Stomach (tissue), 8 donors: ENCODE measurements at regions not wholly inside any gene's neighbourhood (a gene's known extent, or its start where the extent isn't known, plus 50 kb on each side); places are given as distances from the start of the nearest gene placed in this dataset.
"Not testable (repeated sequence)": the region's sequence is repeated elsewhere in the genome, so short reads cannot be mapped to it uniquely, and the experiment has no call there.

ENCODE experiments used
- DNase-seq, 2 donors: peaks; one replicate each; pipeline versions ENCODE4 v3.0.0 to v3.0.0-alpha.2; 2013 to 2019
- H3K27ac ChIP-seq, 5 donors: fragments of 200-600 bp in 4 of 5; sonication (generic) in 4 of 5; one replicate each; pipeline ENCODE4 v1.5.1; 2013 to 2019; ENCODE audit warnings: mild to moderate bottlenecking in 1 of 5, moderate library complexity in 1 of 5
- H3K27me3 ChIP-seq, 3 donors: fragments of 200-600 bp; sonication (generic); one replicate each; pipeline ENCODE4 v1.5.1; 2017 to 2019; ENCODE audit warnings: mixed run types in 1 of 3
- H3K36me3 ChIP-seq, 4 donors: fragments of 200-600 bp; sonication (generic); 1 replicate in 3 of 4; 2 replicates in 1 of 4; pipeline ENCODE4 v1.5.1; 2016 to 2019
- H3K4me1 ChIP-seq, 4 donors: fragments of 200-600 bp; sonication (generic); one replicate each; pipeline ENCODE4 v1.5.1; 2016 to 2019
- H3K4me3 ChIP-seq, 4 donors: fragments of 200-600 bp; sonication (generic) in 3 of 4; one replicate each; pipeline ENCODE4 v1.5.1; 2016 to 2019; ENCODE audit warnings: mild to moderate bottlenecking in 1 of 4
- H3K9me3 ChIP-seq, 4 donors: fragments of 200-600 bp; sonication (generic); one replicate each; pipeline ENCODE4 v1.5.1; 2016 to 2019
- EP300 ChIP-seq: sonication (generic); formaldehyde crosslinking; IDR thresholded peaks from one replicate; pipeline ENCODE4 v1.6.1; 2017; ENCODE audit warnings: antibody characterized with exemption
- POLR2A ChIP-seq, 4 donors: fragments of 450-650 bp; IDR thresholded peaks; one replicate each; pipeline ENCODE4 v1.6.1; 2016; ENCODE audit warnings: antibody characterized with exemption in 4 of 4, control low read depth in 2 of 4, mild to moderate bottlenecking in 1 of 4, moderate library complexity in 1 of 4
- POLR2AphosphoS5 ChIP-seq, 3 donors: sonication (generic); formaldehyde crosslinking; IDR thresholded peaks; one replicate each; pipeline ENCODE4 v1.6.1; 2016; ENCODE audit warnings: antibody characterized with exemption in 3 of 3
- WGBS, 5 donors: extraction: QIAGEN DNeasy Blood & Tissue Kit in 3 of 5; methylation state at CpG; one replicate each; pipeline versions ENCODE4 v1.1.5 to v1.1.7; 2013 to 2018; 5-methylcytosine and 5-hydroxymethylcytosine counted together
- intact Hi-C: fragments of 100-400 bp; cut with DNase I; formaldehyde crosslinking; loops from one replicate; pipeline ENCODE4 v1.15.1; 2023; ENCODE audit warnings: low total_unique reads
- TF ChIP-seq, protein P1 (sequence below), 7 experiments: fragments of 450-650 bp in 4 of 7; fragments of 200-600 bp in 3 of 7; sonication (generic) in 3 of 7; IDR thresholded peaks; one replicate each; pipeline ENCODE4 v1.5.1; 2016 to 2019; ENCODE audit warnings: antibody characterized with exemption in 7 of 7, control low read depth in 2 of 7, mild to moderate bottlenecking in 1 of 7
- donor health status: healthy with polysubstance abuse.
- donor health status: Bipolar disorder and iron deficiency.
- donor health status: healthy.

DNA sequence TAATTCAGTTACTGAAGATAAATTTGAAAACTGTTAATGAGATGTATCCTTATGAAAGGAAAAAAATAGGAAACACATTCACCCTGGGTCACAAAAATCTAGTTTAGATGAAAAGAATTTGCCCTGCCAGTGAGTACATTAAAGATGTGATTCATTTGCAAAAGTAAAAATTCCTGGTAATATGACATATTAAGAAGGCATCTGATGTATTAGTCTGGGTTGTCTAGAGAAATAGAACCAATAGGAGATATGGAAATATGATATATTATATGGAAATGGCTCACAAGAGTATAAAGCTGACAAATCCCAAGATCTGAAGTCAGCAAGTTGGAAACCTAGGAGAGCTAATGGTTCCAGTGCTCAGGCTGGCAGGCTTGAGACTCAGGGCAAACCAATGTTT, 153.8 kb downstream of the MRPL39 start:
- DNase-seq = no peak
- no peaks in the 10 kb centered on the region for H3K36me3 ChIP-seq
- no peak overlapping the region for H3K4me3 ChIP-seq
- intact Hi-C loops = no loop called here
- no peaks in the 10 kb centered on the region for H3K27me3 ChIP-seq
- peaks cover 0 to 20% (median 12%) of the 10 kb centered on the region in 4 donors for H3K4me1 ChIP-seq
- no peak for TF ChIP-seq EP300
- TF ChIP-seq, protein P1, sequence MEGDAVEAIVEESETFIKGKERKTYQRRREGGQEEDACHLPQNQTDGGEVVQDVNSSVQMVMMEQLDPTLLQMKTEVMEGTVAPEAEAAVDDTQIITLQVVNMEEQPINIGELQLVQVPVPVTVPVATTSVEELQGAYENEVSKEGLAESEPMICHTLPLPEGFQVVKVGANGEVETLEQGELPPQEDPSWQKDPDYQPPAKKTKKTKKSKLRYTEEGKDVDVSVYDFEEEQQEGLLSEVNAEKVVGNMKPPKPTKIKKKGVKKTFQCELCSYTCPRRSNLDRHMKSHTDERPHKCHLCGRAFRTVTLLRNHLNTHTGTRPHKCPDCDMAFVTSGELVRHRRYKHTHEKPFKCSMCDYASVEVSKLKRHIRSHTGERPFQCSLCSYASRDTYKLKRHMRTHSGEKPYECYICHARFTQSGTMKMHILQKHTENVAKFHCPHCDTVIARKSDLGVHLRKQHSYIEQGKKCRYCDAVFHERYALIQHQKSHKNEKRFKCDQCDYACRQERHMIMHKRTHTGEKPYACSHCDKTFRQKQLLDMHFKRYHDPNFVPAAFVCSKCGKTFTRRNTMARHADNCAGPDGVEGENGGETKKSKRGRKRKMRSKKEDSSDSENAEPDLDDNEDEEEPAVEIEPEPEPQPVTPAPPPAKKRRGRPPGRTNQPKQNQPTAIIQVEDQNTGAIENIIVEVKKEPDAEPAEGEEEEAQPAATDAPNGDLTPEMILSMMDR (IDR thresholded peaks at IDR 0.05) = no peak
- TF ChIP-seq POLR2AphosphoS5 (IDR thresholded peaks at IDR 0.05) = no peak
- H3K27ac ChIP-seq = no peak overlapping the region
- no peaks in the 10 kb centered on the region for H3K9me3 ChIP-seq

DNA sequence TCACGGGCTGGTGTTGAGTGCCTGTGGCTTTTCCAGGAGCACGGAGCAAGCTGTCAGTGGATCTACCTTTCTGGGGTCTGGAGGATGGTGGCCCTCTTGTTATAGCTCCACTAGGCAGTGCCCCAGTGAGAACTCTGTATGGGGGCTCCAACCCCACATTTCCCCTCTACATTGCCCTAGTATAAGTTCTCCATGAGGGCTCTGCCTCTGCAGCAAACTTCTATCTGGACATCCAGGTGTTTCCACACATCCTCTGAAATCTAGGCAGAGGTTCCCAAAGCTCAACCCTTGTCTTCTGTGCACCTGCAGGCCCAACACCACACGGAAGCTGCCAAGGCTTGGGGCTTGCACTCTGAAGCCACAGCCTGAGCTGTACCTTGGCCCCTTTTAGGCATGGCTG, 157.3 kb downstream of the MRPL39 start:
- Histone ChIP-seq H3K36me3 (no peaks in the 10 kb centered on the region), H3K27ac (no peak overlapping the region), H3K9me3 (no peaks in the 10 kb centered on the region), H3K27me3 (no peaks in the 10 kb centered on the region), H3K4me3 (no peak overlapping the region), H3K4me1 (no peaks in the 10 kb centered on the region)
- intact Hi-C loops = no loop called here
- DNase-seq = no peak
- TF ChIP-seq POLR2A (IDR thresholded peaks at IDR 0.05) = no peak
- TF ChIP-seq, protein P1 (IDR thresholded peaks at IDR 0.05) = no peak
- no peak for TF ChIP-seq EP300
- TF ChIP-seq POLR2AphosphoS5 (IDR thresholded peaks at IDR 0.05) = no peak
- WGBS, 5 donors = 83 to 97% (median 89%) methylated on average over 3 of the region's 3 CpGs

DNA sequence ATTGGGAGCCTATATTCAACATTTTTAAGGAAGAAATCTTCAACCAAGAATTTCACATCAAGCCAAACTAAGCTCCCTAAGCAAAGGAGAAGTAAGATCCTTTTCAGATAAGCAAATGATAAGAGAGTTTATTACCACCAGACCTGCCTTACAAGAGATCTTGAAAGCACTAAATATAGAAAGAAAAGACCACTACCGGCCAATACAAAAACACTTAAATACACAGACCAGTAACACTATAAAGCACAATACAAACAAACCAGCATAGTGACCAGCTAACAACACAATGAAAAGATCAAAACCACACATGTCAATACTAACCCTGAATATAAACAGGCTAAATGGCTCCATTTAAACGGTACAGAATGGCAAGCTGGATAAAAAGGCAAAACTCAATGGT, 165.4 kb downstream of the MRPL39 start:
- 30 to 59% (median 42%) methylated on average over 2 of the region's 2 CpGs for WGBS, 5 donors
- intact Hi-C loops = no loop called here
- H3K27ac ChIP-seq = no peak overlapping the region
- no peak overlapping the region for H3K4me3 ChIP-seq
- H3K9me3 ChIP-seq = no peaks in the 10 kb centered on the region
- no peaks in the 10 kb centered on the region for H3K27me3 ChIP-seq
- TF ChIP-seq POLR2AphosphoS5 (IDR thresholded peaks at IDR 0.05) (no peak), POLR2A (IDR thresholded peaks at IDR 0.05) (no peak), EP300 (no peak)
- TF ChIP-seq, protein P1 (IDR thresholded peaks at IDR 0.05) = no peak
- no peak for DNase-seq
- H3K36me3 ChIP-seq = no peaks in the 10 kb centered on the region
- no peaks in the 10 kb centered on the region for H3K4me1 ChIP-seq

DNA sequence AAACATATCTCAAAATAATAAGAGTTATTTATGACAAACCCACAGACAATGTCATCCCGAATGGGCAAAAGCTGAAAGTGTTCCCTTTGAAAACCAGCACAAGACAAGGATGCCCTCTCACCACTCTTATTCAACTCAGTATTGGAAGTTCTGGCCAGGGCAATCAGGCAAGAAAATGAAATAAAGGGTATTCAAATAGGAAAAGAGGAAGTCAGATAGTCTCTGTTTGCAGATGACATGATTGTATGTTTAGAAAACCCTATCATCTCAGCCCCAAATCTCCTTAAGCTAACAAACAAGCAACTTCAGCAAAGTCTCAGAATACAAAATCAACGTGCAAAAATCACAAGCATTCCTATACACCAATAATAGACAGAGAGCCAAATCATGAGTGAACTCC, 169.8 kb downstream of the MRPL39 start:
- H3K36me3 ChIP-seq, H3K27me3 ChIP-seq, intact Hi-C loops, H3K9me3 ChIP-seq, H3K4me3 ChIP-seq, DNase-seq, H3K4me1 ChIP-seq, H3K27ac ChIP-seq: not testable (repeated sequence)
- 76 to 82% (median 80%) methylated on average over 2 of the region's 2 CpGs for WGBS, 5 donors

DNA sequence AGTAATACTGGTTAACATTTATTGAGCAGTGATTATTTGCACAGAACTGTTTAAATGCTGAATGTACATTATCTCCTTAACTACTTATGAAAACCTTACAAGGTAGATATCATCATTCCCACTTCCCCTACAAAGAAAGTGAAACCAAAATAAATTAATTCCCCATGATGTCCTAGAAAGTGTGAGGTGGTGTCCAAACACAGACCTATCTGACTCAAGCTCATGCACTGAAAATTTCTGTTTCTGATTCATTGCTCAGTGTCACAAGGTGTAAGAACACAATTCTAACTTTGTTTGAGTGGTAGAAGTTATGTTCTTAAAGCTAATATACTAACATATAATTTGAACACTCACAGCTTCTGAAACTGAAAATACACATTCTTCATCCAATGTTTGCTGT, 178.7 kb downstream of the MRPL39 start:
- TF ChIP-seq, protein P1 (IDR thresholded peaks at IDR 0.05) = no peak
- TF ChIP-seq POLR2A (IDR thresholded peaks at IDR 0.05) (no peak), POLR2AphosphoS5 (IDR thresholded peaks at IDR 0.05) (no peak), EP300 (no peak)
- H3K4me3 ChIP-seq = no peak overlapping the region
- no peaks in the 10 kb centered on the region for H3K36me3 ChIP-seq
- H3K9me3 ChIP-seq = no peaks in the 10 kb centered on the region
- intact Hi-C loops = no loop called here
- no peak overlapping the region for H3K27ac ChIP-seq
- no peak for DNase-seq
- no peaks in the 10 kb centered on the region for H3K27me3 ChIP-seq
- no peaks in the 10 kb centered on the region for H3K4me1 ChIP-seq
